ENCODE measurements at regions not wholly inside any gene's neighbourhood (a gene's known extent, or its start where the extent isn't known, plus 50 kb on each side); places are given as distances from the start of the nearest gene placed in this dataset.

GRCh38 chr13:88648598-88649373 lies 977.6 kb downstream of the SLITRK5 start:
- ChIA-PET CTCF (ENCODE audit: low intra/inter-chr PET ratio) (no interaction called here), POLR2A (no interaction called here)
- Histone ChIP-seq H3K4me1 (replicated peaks in 1 of 2; ENCODE audit: control insufficient read depth in 2 of 2, insufficient read depth in 2 of 2, low read length in 2 of 2) (no peaks in the 10 kb centered on the region), H2AFZ (ENCODE audit: low read depth, low read length) (no peak overlapping the region), H3K9me1 (ENCODE audit: control insufficient read depth, insufficient read depth, low read length) (no peaks in the 10 kb centered on the region), H3K79me2 (ENCODE audit: control insufficient read depth, insufficient read depth, low read length) (no peaks in the 10 kb centered on the region), H3K27me3 (ENCODE audit: control insufficient read depth in 2 of 2, insufficient read depth in 2 of 2, low read length in 2 of 2) (no peaks in the 10 kb centered on the region), H3K9me3 (replicated peaks; ENCODE audit: control insufficient read depth, insufficient read depth, low read depth, low read length) (no peaks in the 10 kb centered on the region), H3K36me3 (ENCODE audit: control insufficient read depth, insufficient read depth, low read length) (no peaks in the 10 kb centered on the region), H3K4me3 (no peak overlapping the region), H3K9ac (ENCODE audit: insufficient read depth in 1 of 2, low read depth in 2 of 2, low read length in 2 of 2) (no peak overlapping the region), H3K4me2 (ENCODE audit: insufficient read depth, low read length) (no peak overlapping the region), H4K20me1 (replicated peaks; ENCODE audit: control insufficient read depth, insufficient read depth, low read length) (no peaks in the 10 kb centered on the region), H3K27ac (ENCODE audit: extremely low read depth, low read depth, low read length) (no peak overlapping the region)
- intact Hi-C loops (cut with micrococcal nuclease) (no loop called here), in situ Hi-C loops (cut with MboI) (no loop called here)
- no peak for FAIRE-seq
- TF ChIP-seq MCM5 (IDR thresholded peaks at IDR 0.05; ENCODE audit: low read depth), result no peak
- TF ChIP-seq E2F6 (IDR thresholded peaks at IDR 0.05; ENCODE audit: borderline replicate concordance in 1 of 2, extremely low read depth in 1 of 2, insufficient read depth in 1 of 2, insufficient read length in 1 of 2, low read depth in 1 of 2, low read length in 1 of 2, poor library complexity in 1 of 2, severe bottlenecking in 1 of 2), result no peak
- TF ChIP-seq, protein P1, sequence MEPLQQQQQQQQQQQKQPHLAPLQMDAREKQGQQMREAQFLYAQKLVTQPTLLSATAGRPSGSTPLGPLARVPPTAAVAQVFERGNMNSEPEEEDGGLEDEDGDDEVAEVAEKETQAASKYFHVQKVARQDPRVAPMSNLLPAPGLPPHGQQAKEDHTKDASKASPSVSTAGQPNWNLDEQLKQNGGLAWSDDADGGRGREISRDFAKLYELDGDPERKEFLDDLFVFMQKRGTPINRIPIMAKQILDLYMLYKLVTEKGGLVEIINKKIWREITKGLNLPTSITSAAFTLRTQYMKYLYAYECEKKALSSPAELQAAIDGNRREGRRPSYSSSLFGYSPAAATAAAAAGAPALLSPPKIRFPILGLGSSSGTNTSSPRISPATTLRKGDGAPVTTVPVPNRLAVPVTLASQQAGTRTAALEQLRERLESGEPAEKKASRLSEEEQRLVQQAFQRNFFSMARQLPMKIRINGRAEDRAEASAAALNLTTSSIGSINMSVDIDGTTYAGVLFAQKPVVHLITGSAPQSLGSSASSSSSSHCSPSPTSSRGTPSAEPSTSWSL (CRISPR knock-in tag; IDR thresholded peaks at IDR 0.05; ENCODE audit: borderline replicate concordance), result no peak
- no peak for TF ChIP-seq CGGBP1 (CRISPR knock-in tag; IDR thresholded peaks at IDR 0.05)
- TF ChIP-seq RREB1 (CRISPR knock-in tag; IDR thresholded peaks at IDR 0.05), result no peak
- TF ChIP-seq CHCHD3 (CRISPR knock-in tag; IDR thresholded peaks at IDR 0.05), result no peak
- no TSS peak for BruUV-seq (replicated peaks)
- ATAC-seq, result no peak
- 0% methylated on average over 2 of the region's 2 CpGs for WGBS (ENCODE audit: insufficient coverage, low coverage, missing lambda C conversion rate)
- no peak for DNase-seq (ENCODE audit: extremely low read depth in 1 of 4, low spot score in 3 of 4)

All from K562 (cell line).